ENCODE measurements at regions not wholly inside any gene's neighbourhood (a gene's known extent, or its start where the extent isn't known, plus 50 kb on each side); places are given as distances from the start of the nearest gene placed in this dataset.
A peak's percentile ranks its signal among the peaks of the same experiment; 100 is the strongest.

DNA sequence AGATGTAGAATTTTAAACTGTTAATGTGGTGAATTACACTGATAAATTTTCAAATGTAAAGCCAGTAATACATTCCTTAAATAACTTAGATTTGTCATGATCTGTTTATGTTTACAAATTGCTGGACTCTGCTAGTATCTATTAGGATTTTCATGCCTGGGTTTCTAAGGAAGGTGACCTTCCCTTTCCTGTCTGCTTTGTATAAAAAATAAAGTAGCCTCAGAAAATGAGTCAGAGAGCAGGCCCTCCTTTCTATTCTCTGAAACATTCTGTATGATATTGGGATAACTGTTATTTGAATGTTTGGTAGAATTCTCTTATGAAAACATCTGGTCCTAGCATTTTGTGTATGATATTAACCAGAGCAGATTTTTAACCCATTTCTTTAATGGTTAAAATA, 255.3 kb downstream of the SYK start:
- in situ Hi-C loops (cut with MboI; ENCODE audit: low pct_unique_long_range_greater_than_20kb, low sequenced_read_pairs): no loop called here
- no peak for DNase-seq

- in situ Hi-C loops (cut with MboI; ENCODE audit: low pct_unique_long_range_greater_than_20kb, low sequenced_read_pairs): no loop called here
- no peak for DNase-seq
Observed at GRCh38 chr9:91059713-91060112, 258.1 kb downstream of the SYK start.

- DNase-seq: no peak
- in situ Hi-C loops (cut with MboI; ENCODE audit: low pct_unique_long_range_greater_than_20kb, low sequenced_read_pairs): no loop called here
Observed at GRCh38 chr9:91060520-91061343, 259.1 kb downstream of the SYK start.

- in situ Hi-C loops (cut with MboI; ENCODE audit: low pct_unique_long_range_greater_than_20kb, low sequenced_read_pairs): no loop called here
- DNase-seq: peak; percentile 27
Observed at GRCh38 chr9:91061506-91061905, 259.9 kb downstream of the SYK start.

DNA sequence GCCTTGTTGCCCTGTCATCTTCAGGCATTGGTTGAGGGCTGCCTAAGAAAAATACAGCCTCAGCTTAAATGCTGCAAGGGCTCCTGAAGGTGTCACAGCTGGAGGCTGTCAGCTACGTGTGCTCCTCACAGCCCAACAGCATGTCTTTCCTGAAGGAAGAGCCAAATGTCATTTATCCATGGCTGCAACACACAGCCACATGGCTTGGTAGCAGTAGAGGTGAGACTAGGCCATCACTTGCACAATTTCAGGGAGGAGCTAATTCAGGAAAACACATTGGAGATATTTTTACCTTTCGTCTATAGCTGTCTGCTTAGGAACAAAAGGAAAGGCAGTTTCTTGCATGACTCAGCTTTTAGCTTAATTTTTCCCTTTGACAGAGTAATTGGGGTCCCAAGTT, 260.7 kb downstream of the SYK start:
- DNase-seq: no peak

DNA sequence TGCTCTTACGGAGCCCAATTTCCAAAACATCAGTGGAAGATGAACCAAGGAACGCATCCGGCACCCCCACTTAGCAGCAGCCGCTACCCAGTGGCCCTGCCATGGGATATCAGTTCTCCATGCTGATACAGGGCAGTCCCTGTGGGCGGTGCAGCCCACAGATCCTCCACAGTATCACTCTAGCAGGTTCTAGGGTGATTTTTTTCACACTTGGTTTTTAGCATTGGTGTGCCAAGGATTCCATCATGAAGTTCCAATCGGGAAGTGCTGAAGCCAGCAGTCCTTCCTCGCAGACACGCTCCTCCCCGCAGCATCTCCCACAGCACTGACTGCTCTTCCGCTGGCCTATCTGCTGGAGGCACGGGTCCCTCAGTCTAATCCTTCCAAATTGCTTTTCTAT, 261.9 kb downstream of the SYK start:
- DNase-seq: no peak
- in situ Hi-C loops (cut with MboI; ENCODE audit: low pct_unique_long_range_greater_than_20kb, low sequenced_read_pairs): no loop called here

More for the DNA sequence above, 260.7 kb downstream of the SYK start:
- in situ Hi-C loops (cut with MboI; ENCODE audit: low pct_unique_long_range_greater_than_20kb, low sequenced_read_pairs): no loop called here

- no peak for DNase-seq
Observed at GRCh38 chr9:91065231-91066041, 263.8 kb downstream of the SYK start.

DNA sequence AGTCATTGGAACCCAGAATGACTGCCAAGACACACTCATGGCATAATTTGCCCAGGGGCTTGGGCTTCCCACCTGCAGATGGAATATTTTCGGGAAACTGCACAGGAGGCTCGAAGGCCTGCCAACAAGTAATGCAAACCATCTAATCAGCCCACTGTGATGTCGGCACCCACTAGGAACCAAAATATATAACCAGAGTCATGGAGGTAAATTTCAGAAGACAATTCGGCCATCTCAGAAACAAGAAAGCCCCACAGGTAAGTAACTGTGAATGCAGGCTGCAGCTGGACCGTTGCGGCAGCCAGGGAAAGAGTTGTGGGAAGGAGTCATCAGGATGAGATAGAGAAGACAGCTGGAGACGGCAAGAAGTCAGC, 264.4 kb downstream of the SYK start:
- no peak for DNase-seq
- in situ Hi-C loops (cut with MboI; ENCODE audit: low pct_unique_long_range_greater_than_20kb, low sequenced_read_pairs): no loop called here

More at GRCh38 chr9:91065231-91066041, 263.8 kb downstream of the SYK start:
- in situ Hi-C loops (cut with MboI; ENCODE audit: low pct_unique_long_range_greater_than_20kb, low sequenced_read_pairs): no loop called here

DNA sequence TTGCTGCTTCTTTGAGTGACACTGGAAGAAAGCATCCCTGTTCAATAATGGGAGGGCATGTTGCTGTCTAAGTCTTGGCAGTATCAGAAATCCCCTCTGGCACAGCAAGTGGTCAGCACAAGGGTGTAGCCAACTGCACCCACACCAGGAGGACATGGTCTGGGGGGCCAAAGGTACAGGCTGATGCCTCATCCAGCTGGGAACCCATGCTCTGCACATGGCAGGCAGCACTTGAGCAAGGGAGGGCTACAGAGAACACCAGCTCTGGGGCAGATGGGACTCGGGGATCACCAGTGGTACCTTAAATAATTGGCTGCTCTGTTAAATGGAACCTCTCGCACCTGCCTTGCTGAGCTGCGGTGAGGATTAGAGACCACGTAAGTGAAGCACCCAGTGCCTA, 265.2 kb downstream of the SYK start:
- DNase-seq: no peak
- in situ Hi-C loops (cut with MboI; ENCODE audit: low pct_unique_long_range_greater_than_20kb, low sequenced_read_pairs): no loop called here

DNA sequence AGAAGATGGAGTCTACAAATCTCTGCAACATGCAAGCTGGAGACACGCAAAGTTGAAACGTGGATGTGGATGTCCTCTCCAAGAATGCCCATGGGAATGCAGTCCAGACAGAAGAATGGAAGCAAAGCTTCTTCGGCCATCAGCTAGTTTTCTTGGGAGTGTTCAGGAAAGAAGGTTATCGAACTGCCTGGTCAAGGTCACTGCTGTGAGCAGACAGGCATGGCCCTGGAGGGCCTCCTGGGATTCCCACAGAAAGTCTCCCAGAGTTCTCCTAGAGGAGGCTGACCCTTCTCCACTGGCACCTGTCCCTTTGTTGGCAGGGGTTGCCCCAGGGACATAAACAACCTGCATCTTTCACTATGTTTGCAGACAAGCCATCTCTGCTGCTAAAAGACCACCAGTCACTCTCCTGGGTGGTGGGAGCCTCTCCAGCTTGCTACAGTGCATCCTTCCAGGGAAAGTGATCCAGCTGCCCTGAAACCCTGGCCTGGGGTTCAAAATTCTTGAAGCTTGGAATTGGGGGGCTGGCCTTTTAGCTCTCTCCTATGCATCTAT, 265.8 kb downstream of the SYK start:
- no peak for DNase-seq
- in situ Hi-C loops (cut with MboI; ENCODE audit: low pct_unique_long_range_greater_than_20kb, low sequenced_read_pairs): no loop called here

DNA sequence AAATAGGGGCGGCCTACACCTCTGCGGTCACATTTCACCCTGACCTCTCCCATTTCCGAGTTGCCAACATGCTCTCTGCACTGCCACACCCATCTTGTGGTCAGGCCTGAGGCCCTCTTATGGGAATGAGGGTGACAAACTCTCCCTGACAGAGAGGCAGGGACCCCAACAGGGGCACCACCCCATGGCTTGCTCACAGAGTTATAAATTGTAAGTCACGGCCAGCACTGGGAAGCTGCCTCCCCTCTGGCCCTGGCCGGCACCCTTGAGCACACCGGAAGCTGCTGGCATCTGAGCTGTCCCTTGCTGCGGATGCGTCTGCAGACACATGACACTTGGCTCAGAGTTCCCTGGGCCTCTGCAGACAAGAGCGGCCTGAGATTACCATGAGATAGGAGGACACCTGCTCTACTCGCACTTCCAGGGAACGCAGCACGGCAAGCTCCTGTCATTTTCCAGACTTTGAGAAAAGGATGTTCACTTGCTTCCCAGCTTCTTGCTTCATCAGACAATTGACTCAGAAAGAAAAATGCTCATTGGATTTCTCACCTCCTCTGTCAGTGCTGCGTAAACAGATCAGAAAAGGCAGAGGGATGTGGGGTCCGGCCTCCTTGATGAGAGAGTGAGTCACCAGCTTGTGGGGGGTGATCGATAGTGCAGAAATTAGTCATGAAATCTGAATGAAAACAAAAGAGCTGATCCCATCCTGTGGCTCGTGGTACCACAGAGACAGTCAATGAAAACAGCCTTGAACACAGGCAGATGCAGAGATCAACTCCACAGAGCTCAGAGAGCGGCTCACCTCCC, 269.8 kb downstream of the SYK start:
- no peak for DNase-seq
- in situ Hi-C loops (cut with MboI; ENCODE audit: low pct_unique_long_range_greater_than_20kb, low sequenced_read_pairs): no loop called here

- in situ Hi-C loops (cut with MboI; ENCODE audit: low pct_unique_long_range_greater_than_20kb, low sequenced_read_pairs): no loop called here
Observed at GRCh38 chr9:91073049-91073810, 271.6 kb downstream of the SYK start.

DNA sequence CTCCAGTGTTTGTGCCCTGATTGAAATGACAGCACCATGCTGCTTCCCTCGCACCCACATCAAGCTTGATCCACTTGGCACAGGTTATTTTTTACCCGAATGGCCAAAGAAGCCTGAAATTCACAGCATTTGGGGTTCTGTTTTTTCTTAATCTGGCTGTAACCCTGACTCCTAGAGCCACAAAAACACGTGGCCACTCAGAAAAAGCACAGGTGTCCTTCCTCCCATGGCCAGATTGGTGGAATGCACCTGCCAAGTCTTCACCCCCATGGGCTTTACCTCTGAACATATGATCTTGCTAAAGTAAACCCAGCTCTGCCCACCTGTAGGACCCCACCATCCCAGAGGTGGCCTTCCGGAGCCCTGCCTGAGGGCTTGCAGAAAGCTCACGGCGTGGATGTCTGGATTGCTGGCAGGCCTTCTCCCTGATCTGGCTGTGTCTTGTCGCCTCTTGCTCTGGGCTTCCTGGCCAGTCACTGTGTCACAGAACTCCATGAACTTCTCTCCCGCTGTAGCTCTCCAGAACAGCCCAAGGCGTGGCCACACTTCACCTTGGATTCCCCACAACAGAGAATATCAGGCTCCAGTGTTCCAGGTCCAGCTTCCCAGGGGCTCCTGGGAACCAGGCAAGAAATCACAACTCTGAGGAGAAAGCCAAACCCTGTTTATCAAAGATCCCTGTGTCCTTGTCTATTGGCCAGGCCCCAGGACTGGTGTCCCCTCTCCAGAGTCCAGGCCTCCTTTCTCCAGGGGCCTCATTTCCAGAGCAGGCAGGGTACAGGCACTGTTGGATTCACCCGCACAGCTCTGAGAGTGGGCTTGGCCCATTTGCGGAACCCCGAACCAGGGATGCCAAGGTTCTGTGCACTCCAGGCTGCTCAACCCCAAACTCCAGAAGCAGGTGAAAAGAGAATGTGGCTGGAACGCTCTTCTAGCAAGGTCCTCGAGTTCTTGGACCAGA, 272.5 kb downstream of the SYK start:
- in situ Hi-C loops (cut with MboI; ENCODE audit: low pct_unique_long_range_greater_than_20kb, low sequenced_read_pairs): no loop called here
- DNase-seq: no peak

More at GRCh38 chr9:91073049-91073810, 271.6 kb downstream of the SYK start:
- no peak for DNase-seq

GRCh38 chr9:91074866-91075265, 273.2 kb downstream of the SYK start:
- no peak for DNase-seq
- in situ Hi-C loops (cut with MboI; ENCODE audit: low pct_unique_long_range_greater_than_20kb, low sequenced_read_pairs): no loop called here

DNA sequence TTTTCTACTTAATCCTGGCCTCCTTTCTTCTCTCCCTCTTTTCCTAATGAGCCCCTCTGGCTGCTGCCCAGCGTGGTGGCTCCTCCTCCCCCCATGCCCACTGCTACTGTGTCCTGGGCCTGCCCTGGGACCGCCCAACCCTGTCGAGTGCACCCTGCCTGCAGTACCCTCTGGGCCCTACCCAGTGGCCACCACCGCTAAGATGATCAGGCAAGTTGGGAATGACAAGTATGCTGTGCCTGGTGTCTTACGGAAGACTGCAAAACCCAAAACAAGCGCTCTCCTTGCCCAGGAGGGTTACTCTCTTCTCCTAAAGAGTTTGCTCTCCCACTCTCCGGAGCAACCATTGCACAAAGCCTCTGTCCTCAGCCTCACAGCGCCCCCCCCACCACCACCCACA, 273.7 kb downstream of the SYK start:
- DNase-seq: no peak
- in situ Hi-C loops (cut with MboI; ENCODE audit: low pct_unique_long_range_greater_than_20kb, low sequenced_read_pairs): no loop called here

DNA sequence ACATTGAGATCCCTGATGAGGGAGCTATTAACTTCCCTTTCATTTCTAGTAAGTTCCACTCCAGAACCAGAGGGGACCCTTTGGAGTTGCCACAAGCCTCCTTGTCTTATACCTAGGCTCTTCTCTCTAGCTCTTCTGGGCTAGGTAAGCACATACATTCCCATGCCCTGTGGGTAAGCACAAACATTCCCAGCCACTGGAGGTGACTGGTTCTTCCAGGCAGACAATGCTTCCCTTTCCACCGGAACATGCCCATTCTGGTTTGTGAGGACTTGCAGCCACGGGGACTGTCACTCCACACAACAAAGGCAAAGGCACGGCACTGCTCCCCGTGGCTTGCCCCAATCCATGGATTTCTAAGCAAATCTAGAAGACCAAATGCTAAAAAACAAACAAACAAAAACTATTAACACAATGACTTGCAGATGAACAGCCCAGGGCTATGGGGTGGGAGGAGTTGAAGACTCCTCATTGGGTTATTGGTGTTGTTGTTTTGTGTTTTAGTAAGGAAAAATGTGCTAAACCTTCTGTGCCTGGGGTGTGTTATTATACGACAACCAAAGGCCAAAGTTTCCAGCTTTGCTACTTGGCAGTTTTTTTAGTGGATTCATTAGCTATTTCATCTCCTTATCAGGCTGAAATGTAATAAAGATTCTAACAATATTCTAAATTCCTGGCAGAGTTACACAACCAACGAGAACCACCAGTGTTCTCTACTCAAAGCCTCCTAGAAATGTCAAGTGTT, 276.2 kb downstream of the SYK start:
- in situ Hi-C loops (cut with MboI; ENCODE audit: low pct_unique_long_range_greater_than_20kb, low sequenced_read_pairs): no loop called here
- no peak for DNase-seq

DNA sequence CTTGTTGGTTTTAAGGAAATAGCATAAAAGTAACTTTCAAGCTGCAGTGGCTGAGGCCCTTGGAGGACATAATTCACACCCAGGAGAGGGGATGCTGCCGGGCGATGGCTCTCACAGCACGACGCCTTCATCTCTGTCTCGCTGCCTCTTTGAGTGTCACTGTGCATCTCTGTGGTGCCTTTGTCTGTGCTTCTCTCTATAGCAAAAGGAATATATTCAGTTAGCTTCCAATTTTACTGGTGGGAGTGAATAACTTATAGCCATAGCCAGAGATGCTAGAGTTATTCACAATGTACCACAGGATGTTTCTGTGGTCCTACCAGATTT, 276.7 kb downstream of the SYK start:
- in situ Hi-C loops (cut with MboI; ENCODE audit: low pct_unique_long_range_greater_than_20kb, low sequenced_read_pairs): no loop called here
- DNase-seq: no peak

All from KBM-7 (cell line).